Neural progenitor cell (in vitro differentiated cells): ENCODE measurements at regions not wholly inside any gene's neighbourhood (a gene's known extent, or its start where the extent isn't known, plus 50 kb on each side); places are given as distances from the start of the nearest gene placed in this dataset.

Experiments used
- DNase-seq: peaks from one replicate; pipeline ENCODE4 v3.0.0-alpha.2; 2016; ENCODE audit warnings: low spot score
- H2AFZ ChIP-seq: fragments of 200-600 bp; sonication (generic); replicated peaks from 2 replicates; pipeline ENCODE4 v1.6.1; 2016; ENCODE audit warnings: antibody characterized with exemption
- H3F3A ChIP-seq: fragments of 200-600 bp; sonication (generic); 2 replicates; pipeline ENCODE4 v1.6.1; 2016; ENCODE audit warnings: antibody characterized with exemption, low read depth
- H3K27ac ChIP-seq: fragments of 200-600 bp; sonication (generic); 2 replicates; pipeline ENCODE4 v1.5.1; 2016; ENCODE audit warnings: mild to moderate bottlenecking
- H3K27me3 ChIP-seq: fragments of 200-600 bp; sonication (generic); 2 replicates; pipeline ENCODE4 v1.6.1; 2016; ENCODE audit warnings: mild to moderate bottlenecking, moderate library complexity
- H3K36me3 ChIP-seq: fragments of 200-600 bp; sonication (generic); 2 replicates; pipeline ENCODE4 v1.5.1; 2016
- H3K4me1 ChIP-seq: fragments of 200-600 bp; sonication (generic); 2 replicates; pipeline ENCODE4 v1.6.1; 2016; ENCODE audit warnings: mixed run types
- H3K4me2 ChIP-seq: fragments of 200-600 bp; sonication (generic); 2 replicates; pipeline ENCODE4 v1.6.1; 2016
- H3K4me3 ChIP-seq: fragments of 200-600 bp; sonication (generic); 2 replicates; pipeline ENCODE4 v1.5.1; 2016
- H3K79me2 ChIP-seq: fragments of 200-600 bp; sonication (generic); 2 replicates; pipeline ENCODE4 v1.6.1; 2016; ENCODE audit warnings: low read depth
- H3K9ac ChIP-seq: fragments of 200-600 bp; sonication (generic); 2 replicates; pipeline ENCODE4 v1.6.1; 2016
- H3K9me3 ChIP-seq: fragments of 200-600 bp; sonication (generic); 2 replicates; pipeline ENCODE4 v1.5.1; 2016; ENCODE audit warnings: low read depth
- H4K20me1 ChIP-seq: fragments of 200-600 bp; sonication (generic); 2 replicates; pipeline ENCODE4 v1.6.1; 2016; ENCODE audit warnings: low read depth
- H3K27ac Mint-ChIP-seq: 3 replicates; pipeline ENCODE4 v1.8.0; 2021; ENCODE audit warnings: mixed read lengths
- H3K27me3 Mint-ChIP-seq: 2 replicates; pipeline ENCODE4 v1.8.0; 2022; ENCODE audit warnings: low read depth, mild to moderate bottlenecking, inconsistent platforms, moderate library complexity, mixed read lengths; ENCODE audit not compliant: insufficient read depth
- H3K36me3 Mint-ChIP-seq: 3 replicates; pipeline ENCODE4 v1.8.0; 2021; ENCODE audit warnings: mixed read lengths
- H3K4me1 Mint-ChIP-seq: 3 replicates; pipeline ENCODE4 v1.8.0; 2021; ENCODE audit warnings: mixed read lengths
- H3K4me3 Mint-ChIP-seq: 3 replicates; pipeline ENCODE4 v1.8.0; 2021; ENCODE audit warnings: mild to moderate bottlenecking, moderate library complexity, mixed read lengths
- H3K9me3 Mint-ChIP-seq: 3 replicates; pipeline ENCODE4 v1.8.0; 2020; ENCODE audit warnings: mixed read lengths
- EZH2 ChIP-seq: fragments of 200-600 bp; sonication (generic); IDR thresholded peaks from 2 replicates; pipeline ENCODE4 v1.6.1; 2017; ENCODE audit warnings: antibody characterized with exemption, mild to moderate bottlenecking, moderate library complexity
- EZH2phosphoT487 ChIP-seq: fragments of 200-600 bp; sonication (generic); IDR thresholded peaks from 2 replicates; pipeline ENCODE4 v1.6.1; 2017; ENCODE audit warnings: antibody characterized with exemption
- TF ChIP-seq, protein P1 (sequence below): fragments of 200-600 bp; sonication (generic); IDR thresholded peaks from 2 replicates; pipeline ENCODE4 v1.5.1; 2017; ENCODE audit warnings: antibody characterized with exemption, mild to moderate bottlenecking

GRCh38 chr4:127559981-127560380 lies 72.8 kb upstream of the INTU start:
- H3K36me3 ChIP-seq, result no peaks in the 10 kb centered on the region
- Mint-ChIP-seq H3K36me3 (no peaks in the 10 kb centered on the region), H3K27ac (no peak overlapping the region), H3K9me3 (no peaks in the 10 kb centered on the region), H3K4me1 (no peaks in the 10 kb centered on the region), H3K4me3 (no peak overlapping the region), H3K27me3 (no peaks in the 10 kb centered on the region)
- H3K27me3 ChIP-seq, result no peaks in the 10 kb centered on the region
- no peaks in the 10 kb centered on the region for H3K9me3 ChIP-seq
- H3K4me1 ChIP-seq, result no peaks in the 10 kb centered on the region
- DNase-seq, result no peak
- TF ChIP-seq EZH2, result no peak
- no peak for TF ChIP-seq EZH2phosphoT487
- TF ChIP-seq, protein P1, sequence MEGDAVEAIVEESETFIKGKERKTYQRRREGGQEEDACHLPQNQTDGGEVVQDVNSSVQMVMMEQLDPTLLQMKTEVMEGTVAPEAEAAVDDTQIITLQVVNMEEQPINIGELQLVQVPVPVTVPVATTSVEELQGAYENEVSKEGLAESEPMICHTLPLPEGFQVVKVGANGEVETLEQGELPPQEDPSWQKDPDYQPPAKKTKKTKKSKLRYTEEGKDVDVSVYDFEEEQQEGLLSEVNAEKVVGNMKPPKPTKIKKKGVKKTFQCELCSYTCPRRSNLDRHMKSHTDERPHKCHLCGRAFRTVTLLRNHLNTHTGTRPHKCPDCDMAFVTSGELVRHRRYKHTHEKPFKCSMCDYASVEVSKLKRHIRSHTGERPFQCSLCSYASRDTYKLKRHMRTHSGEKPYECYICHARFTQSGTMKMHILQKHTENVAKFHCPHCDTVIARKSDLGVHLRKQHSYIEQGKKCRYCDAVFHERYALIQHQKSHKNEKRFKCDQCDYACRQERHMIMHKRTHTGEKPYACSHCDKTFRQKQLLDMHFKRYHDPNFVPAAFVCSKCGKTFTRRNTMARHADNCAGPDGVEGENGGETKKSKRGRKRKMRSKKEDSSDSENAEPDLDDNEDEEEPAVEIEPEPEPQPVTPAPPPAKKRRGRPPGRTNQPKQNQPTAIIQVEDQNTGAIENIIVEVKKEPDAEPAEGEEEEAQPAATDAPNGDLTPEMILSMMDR, result no peak
- no peaks in the 10 kb centered on the region for H4K20me1 ChIP-seq
- no peak overlapping the region for H3K4me2 ChIP-seq
- H3K9ac ChIP-seq, result no peak overlapping the region
- H3K79me2 ChIP-seq, result no peaks in the 10 kb centered on the region
- no peaks in the 10 kb centered on the region for H3F3A ChIP-seq
- no peak overlapping the region for H3K27ac ChIP-seq
- H2AFZ ChIP-seq, result no peak overlapping the region
- H3K4me3 ChIP-seq, result no peak overlapping the region

GRCh38 chr4:127560755-127561154 lies 72.0 kb upstream of the INTU start:
- H3K27ac ChIP-seq, result no peak overlapping the region
- H3K4me1 Mint-ChIP-seq, result no peaks in the 10 kb centered on the region
- H3F3A ChIP-seq, result no peaks in the 10 kb centered on the region
- H3K9me3 Mint-ChIP-seq, result no peaks in the 10 kb centered on the region
- no peaks in the 10 kb centered on the region for H3K36me3 Mint-ChIP-seq
- TF ChIP-seq, protein P1, result no peak
- TF ChIP-seq EZH2 (no peak), EZH2phosphoT487 (no peak)
- no peak overlapping the region for H3K4me3 Mint-ChIP-seq
- no peaks in the 10 kb centered on the region for H3K9me3 ChIP-seq
- no peaks in the 10 kb centered on the region for H3K79me2 ChIP-seq
- H3K27me3 ChIP-seq, result no peaks in the 10 kb centered on the region
- H3K9ac ChIP-seq, result no peak overlapping the region
- no peaks in the 10 kb centered on the region for H3K4me1 ChIP-seq
- no peaks in the 10 kb centered on the region for H3K36me3 ChIP-seq
- no peaks in the 10 kb centered on the region for H4K20me1 ChIP-seq
- H2AFZ ChIP-seq, result no peak overlapping the region
- no peaks in the 10 kb centered on the region for H3K27me3 Mint-ChIP-seq
- no peak for DNase-seq
- no peak overlapping the region for H3K4me3 ChIP-seq
- no peak overlapping the region for H3K27ac Mint-ChIP-seq
- H3K4me2 ChIP-seq, result no peak overlapping the region

GRCh38 chr4:127574643-127575042 lies 58.1 kb upstream of the INTU start:
- Histone ChIP-seq H3K36me3 (no peaks in the 10 kb centered on the region), H3F3A (no peaks in the 10 kb centered on the region), H3K9ac (no peak overlapping the region), H3K4me3 (no peak overlapping the region), H2AFZ (no peak overlapping the region), H3K79me2 (no peaks in the 10 kb centered on the region), H3K27ac (no peak overlapping the region), H3K4me2 (no peak overlapping the region), H3K9me3 (no peaks in the 10 kb centered on the region), H4K20me1 (no peaks in the 10 kb centered on the region), H3K27me3 (no peaks in the 10 kb centered on the region), H3K4me1 (peaks cover 4% of the 10 kb centered on the region)
- H3K36me3 Mint-ChIP-seq, result no peaks in the 10 kb centered on the region
- H3K27ac Mint-ChIP-seq, result no peak overlapping the region
- no peak overlapping the region for H3K4me3 Mint-ChIP-seq
- H3K27me3 Mint-ChIP-seq, result no peaks in the 10 kb centered on the region
- DNase-seq, result peak; percentile 44
- no peaks in the 10 kb centered on the region for H3K9me3 Mint-ChIP-seq
- TF ChIP-seq EZH2phosphoT487 (no peak), EZH2 (no peak)
- TF ChIP-seq, protein P1, result no peak
- no peaks in the 10 kb centered on the region for H3K4me1 Mint-ChIP-seq

- no peak overlapping the region for H3K27ac Mint-ChIP-seq
- TF ChIP-seq EZH2phosphoT487, result no peak
- no peak for TF ChIP-seq EZH2
- no peak overlapping the region for H3K4me3 ChIP-seq
- H3K9me3 ChIP-seq, result no peaks in the 10 kb centered on the region
- H3K36me3 Mint-ChIP-seq, result no peaks in the 10 kb centered on the region
- no peaks in the 10 kb centered on the region for H3K79me2 ChIP-seq
- no peaks in the 10 kb centered on the region for H3K27me3 ChIP-seq
- no peaks in the 10 kb centered on the region for H3F3A ChIP-seq
- no peak overlapping the region for H3K27ac ChIP-seq
- H2AFZ ChIP-seq, result no peak overlapping the region
- no peaks in the 10 kb centered on the region for H3K9me3 Mint-ChIP-seq
- H3K4me1 ChIP-seq, result peaks cover 4% of the 10 kb centered on the region
- H3K27me3 Mint-ChIP-seq, result no peaks in the 10 kb centered on the region
- DNase-seq, result no peak
- no peak overlapping the region for H3K9ac ChIP-seq
- no peak overlapping the region for H3K4me3 Mint-ChIP-seq
- H3K4me2 ChIP-seq, result no peak overlapping the region
- no peaks in the 10 kb centered on the region for H3K4me1 Mint-ChIP-seq
- H4K20me1 ChIP-seq, result no peaks in the 10 kb centered on the region
- H3K36me3 ChIP-seq, result no peaks in the 10 kb centered on the region
Observed at GRCh38 chr4:127575888-127576287, 56.9 kb upstream of the INTU start.
